Effector memory CD8-positive, alpha-beta T cell (primary cell): ENCODE measurements at regions not wholly inside any gene's neighbourhood (a gene's known extent, or its start where the extent isn't known, plus 50 kb on each side); places are given as distances from the start of the nearest gene placed in this dataset.
A peak's percentile ranks its signal among the peaks of the same experiment; 100 is the strongest.

Experiments used
- ATAC-seq: fragments of 150-1000 bp; cut with Tn5 transposase; replicated peaks from 2 replicates; pipeline ENCODE4 v1.10.0; 2021; ENCODE audit warnings: mild to moderate bottlenecking, moderate library complexity
- DNase-seq, 3 experiments: peaks; one replicate each; pipeline ENCODE4 v3.0.0; 2021
- H3K27ac Mint-ChIP-seq, 2 donors: one replicate each; pipeline ENCODE4 v1.8.0; 2022; ENCODE audit warnings: mild to moderate bottlenecking in 2 of 2, mixed read lengths in 2 of 2, moderate library complexity in 2 of 2
- H3K27me3 Mint-ChIP-seq, 2 donors: one replicate each; pipeline ENCODE4 v1.8.0; 2022; ENCODE audit warnings: mixed read lengths in 2 of 2
- H3K36me3 Mint-ChIP-seq: one replicate; pipeline ENCODE4 v1.8.0; 2022; ENCODE audit warnings: mild to moderate bottlenecking, moderate library complexity, mixed read lengths; ENCODE audit not compliant: insufficient read depth
- H3K4me1 Mint-ChIP-seq, 2 donors: one replicate each; pipeline ENCODE4 v1.8.0; 2022; ENCODE audit warnings: low read depth in 2 of 2, mixed read lengths in 2 of 2
- H3K4me3 Mint-ChIP-seq, 2 donors: one replicate each; pipeline ENCODE4 v1.8.0; 2022; ENCODE audit warnings: mild to moderate bottlenecking in 2 of 2, mixed read lengths in 2 of 2, moderate library complexity in 2 of 2
- H3K9me3 Mint-ChIP-seq, 2 donors: one replicate each; pipeline ENCODE4 v1.8.0; 2022; ENCODE audit warnings: mixed read lengths in 2 of 2

- no peak for ATAC-seq
- Mint-ChIP-seq H3K27me3 (peaks cover 39 to 65% of the 10 kb centered on the region in 2 donors), H3K27ac (no peak overlapping the region), H3K9me3 (no peaks in the 10 kb centered on the region), H3K4me1 (no peaks in the 10 kb centered on the region), H3K36me3 (no peaks in the 10 kb centered on the region), H3K4me3 (no peak overlapping the region)
- DNase-seq = no peak
Observed at GRCh38 chr2:38438133-38438882, 61.2 kb upstream of the ATL2 start.

- Mint-ChIP-seq H3K4me1 (no peaks in the 10 kb centered on the region), H3K27ac (no peak overlapping the region), H3K27me3 (peaks cover 22 to 60% of the 10 kb centered on the region in 2 donors), H3K9me3 (no peaks in the 10 kb centered on the region), H3K4me3 (no peak overlapping the region), H3K36me3 (no peaks in the 10 kb centered on the region)
- ATAC-seq (no peak), DNase-seq (no peak)
Observed at GRCh38 chr2:38436227-38436664, 59.2 kb upstream of the ATL2 start.

- ATAC-seq = no peak
- Mint-ChIP-seq H3K36me3 (no peaks in the 10 kb centered on the region), H3K4me1 (no peaks in the 10 kb centered on the region), H3K27me3 (peaks cover 17 to 56% of the 10 kb centered on the region in 2 donors), H3K9me3 (no peaks in the 10 kb centered on the region), H3K4me3 (no peak overlapping the region), H3K27ac (no peak overlapping the region)
- no peak for DNase-seq
Observed at GRCh38 chr2:38435775-38436174, 58.7 kb upstream of the ATL2 start.

- no peaks in the 10 kb centered on the region for H3K36me3 Mint-ChIP-seq
- no peak for ATAC-seq
- no peaks in the 10 kb centered on the region for H3K9me3 Mint-ChIP-seq
- peaks cover 14 to 52% of the 10 kb centered on the region in 2 donors for H3K27me3 Mint-ChIP-seq
- H3K4me1 Mint-ChIP-seq = no peaks in the 10 kb centered on the region
- H3K4me3 Mint-ChIP-seq = no peak overlapping the region
- DNase-seq = no peak
- no peak overlapping the region for H3K27ac Mint-ChIP-seq
Observed at GRCh38 chr2:38434595-38434994, 57.5 kb upstream of the ATL2 start.

GRCh38 chr2:38433607-38433975 is 56.5 kb upstream of the ATL2 start:
- H3K4me1 Mint-ChIP-seq = no peaks in the 10 kb centered on the region
- no peak for DNase-seq
- H3K9me3 Mint-ChIP-seq = no peaks in the 10 kb centered on the region
- H3K27me3 Mint-ChIP-seq = peaks cover 18 to 48% of the 10 kb centered on the region in 2 donors
- H3K4me3 Mint-ChIP-seq = no peak overlapping the region
- peak overlapping the region in 1 of 2 donors; percentile 25 for H3K27ac Mint-ChIP-seq
- ATAC-seq = no peak
- no peaks in the 10 kb centered on the region for H3K36me3 Mint-ChIP-seq

- no peaks in the 10 kb centered on the region for H3K36me3 Mint-ChIP-seq
- no peak for DNase-seq
- peak overlapping the region in 1 of 2 donors; percentile 25 for H3K27ac Mint-ChIP-seq
- no peaks in the 10 kb centered on the region for H3K9me3 Mint-ChIP-seq
- H3K4me1 Mint-ChIP-seq = no peaks in the 10 kb centered on the region
- ATAC-seq = no peak
- H3K27me3 Mint-ChIP-seq = peaks cover 20 to 43% of the 10 kb centered on the region in 2 donors
- H3K4me3 Mint-ChIP-seq = no peak overlapping the region
Observed at GRCh38 chr2:38432820-38433606, 55.9 kb upstream of the ATL2 start.

- H3K27ac Mint-ChIP-seq = no peak overlapping the region
- no peaks in the 10 kb centered on the region for H3K36me3 Mint-ChIP-seq
- ATAC-seq = no peak
- DNase-seq = no peak
- no peaks in the 10 kb centered on the region for H3K9me3 Mint-ChIP-seq
- H3K4me1 Mint-ChIP-seq = no peaks in the 10 kb centered on the region
- H3K4me3 Mint-ChIP-seq = no peak overlapping the region
- peaks cover 28 to 45% of the 10 kb centered on the region in 2 donors for H3K27me3 Mint-ChIP-seq
Observed at GRCh38 chr2:38430597-38431207, 53.6 kb upstream of the ATL2 start.

GRCh38 chr2:38430196-38430595 is 53.1 kb upstream of the ATL2 start:
- no peak for DNase-seq
- ATAC-seq = no peak
- H3K36me3 Mint-ChIP-seq = no peaks in the 10 kb centered on the region
- no peak overlapping the region for H3K4me3 Mint-ChIP-seq
- H3K27me3 Mint-ChIP-seq = peaks cover 28 to 45% of the 10 kb centered on the region in 2 donors
- H3K9me3 Mint-ChIP-seq = no peaks in the 10 kb centered on the region
- H3K27ac Mint-ChIP-seq = no peak overlapping the region
- no peaks in the 10 kb centered on the region for H3K4me1 Mint-ChIP-seq

GRCh38 chr2:38427936-38428335 is 50.9 kb upstream of the ATL2 start:
- no peak for ATAC-seq
- H3K27ac Mint-ChIP-seq = no peak overlapping the region
- H3K27me3 Mint-ChIP-seq = peaks cover 23 to 36% of the 10 kb centered on the region in 2 donors
- no peaks in the 10 kb centered on the region for H3K4me1 Mint-ChIP-seq
- DNase-seq = no peak
- no peaks in the 10 kb centered on the region for H3K9me3 Mint-ChIP-seq
- H3K36me3 Mint-ChIP-seq = no peaks in the 10 kb centered on the region
- no peak overlapping the region for H3K4me3 Mint-ChIP-seq

- H3K27me3 Mint-ChIP-seq = peaks cover 24 to 36% of the 10 kb centered on the region in 2 donors
- H3K4me1 Mint-ChIP-seq = no peaks in the 10 kb centered on the region
- ATAC-seq = no peak
Observed at GRCh38 chr2:38427054-38427453, 50.0 kb upstream of the ATL2 start.

More at GRCh38 chr2:38427054-38427453, 50.0 kb upstream of the ATL2 start:
- Mint-ChIP-seq H3K36me3 (no peaks in the 10 kb centered on the region), H3K9me3 (no peaks in the 10 kb centered on the region), H3K4me3 (no peak overlapping the region), H3K27ac (no peak overlapping the region)
- DNase-seq = no peak
